ENCODE measurements at regions not wholly inside any gene's neighbourhood (a gene's known extent, or its start where the extent isn't known, plus 50 kb on each side); places are given as distances from the start of the nearest gene placed in this dataset.

GRCh38 chr12:43087195-43088091, 464.6 kb downstream of the ADAMTS20 start:
- no peak for TF ChIP-seq CTCF (IDR thresholded peaks at IDR 0.05; ENCODE audit: insufficient read depth, low read length)
- DNase-seq (ENCODE audit: low read depth), result no peak

GRCh38 chr12:43079476-43079875, 472.5 kb downstream of the ADAMTS20 start:
- TF ChIP-seq CTCF (IDR thresholded peaks at IDR 0.05; ENCODE audit: insufficient read depth, low read length), result no peak
- no peak overlapping the region for H3K4me3 ChIP-seq (ENCODE audit: low read depth, low read length)
- DNase-seq (ENCODE audit: low read depth), result no peak

More at GRCh38 chr12:43087195-43088091, 464.6 kb downstream of the ADAMTS20 start:
- H3K4me3 ChIP-seq (ENCODE audit: low read depth, low read length), result no peak overlapping the region

GRCh38 chr12:43078976-43079375, 473.0 kb downstream of the ADAMTS20 start:
- TF ChIP-seq CTCF (IDR thresholded peaks at IDR 0.05; ENCODE audit: insufficient read depth, low read length), result no peak
- H3K4me3 ChIP-seq (ENCODE audit: low read depth, low read length), result no peak overlapping the region
- DNase-seq (ENCODE audit: low read depth), result no peak

- no peak for TF ChIP-seq CTCF (IDR thresholded peaks at IDR 0.05; ENCODE audit: insufficient read depth, low read length)
- DNase-seq (ENCODE audit: low read depth), result no peak
- H3K4me3 ChIP-seq (ENCODE audit: low read depth, low read length), result no peak overlapping the region
Measured at GRCh38 chr12:43072431-43072830, 479.6 kb downstream of the ADAMTS20 start.

GRCh38 chr12:43069768-43070221, 480.2 kb upstream of the PRICKLE1 start:
- H3K4me3 ChIP-seq (ENCODE audit: low read depth, low read length), result no peak overlapping the region
- no peak for TF ChIP-seq CTCF (IDR thresholded peaks at IDR 0.05; ENCODE audit: insufficient read depth, low read length)
- DNase-seq (ENCODE audit: low read depth), result peak; percentile 88

GRCh38 chr12:43066471-43066870, 476.9 kb upstream of the PRICKLE1 start:
- H3K4me3 ChIP-seq (ENCODE audit: low read depth, low read length), result no peak overlapping the region
- DNase-seq (ENCODE audit: low read depth), result no peak
- no peak for TF ChIP-seq CTCF (IDR thresholded peaks at IDR 0.05; ENCODE audit: insufficient read depth, low read length)
